ENCODE measurements at regions not wholly inside any gene's neighbourhood (a gene's known extent, or its start where the extent isn't known, plus 50 kb on each side); places are given as distances from the start of the nearest gene placed in this dataset.

- no peak for TF ChIP-seq CTCF (conservative IDR thresholded peaks at IDR 0.05; ENCODE audit: low read depth, low read length)
- no peak for TF ChIP-seq EZH2 (IDR thresholded peaks at IDR 0.05; ENCODE audit: borderline replicate concordance, low read depth, low read length, poor library complexity, severe bottlenecking)
These were observed 426.7 kb upstream of the MAF start for GRCh38 chr16:80027007-80027965.
